ENCODE measurements at regions not wholly inside any gene's neighbourhood (a gene's known extent, or its start where the extent isn't known, plus 50 kb on each side); places are given as distances from the start of the nearest gene placed in this dataset.

DNA sequence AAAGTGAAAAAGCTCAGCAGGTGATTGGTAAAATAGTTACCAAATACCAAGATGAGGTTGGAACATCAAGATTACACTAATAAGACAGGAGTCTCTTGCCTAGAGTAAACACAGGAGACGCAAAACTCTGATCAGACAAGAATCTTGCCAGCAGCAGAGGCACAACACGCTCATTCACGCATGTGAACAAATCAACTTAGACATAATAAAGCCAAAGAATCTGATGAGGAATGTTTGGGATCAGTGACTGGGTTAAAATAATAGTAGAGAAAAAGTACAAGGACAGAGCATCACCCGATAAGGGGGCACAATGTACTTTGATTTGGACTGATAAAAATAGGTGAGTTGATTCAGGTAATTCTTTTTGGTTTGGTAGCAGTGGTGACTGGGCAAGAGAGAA lies 159.5 kb upstream of the GRIP1 start:
- DNase-seq, result no peak
- no peaks in the 10 kb centered on the region for H3K27me3 ChIP-seq
- H3K4me1 ChIP-seq, result no peaks in the 10 kb centered on the region
- H3K36me3 ChIP-seq, result no peaks in the 10 kb centered on the region
- intact Hi-C loops (cut with DNase I), result no loop called here
- TF ChIP-seq, protein P1, sequence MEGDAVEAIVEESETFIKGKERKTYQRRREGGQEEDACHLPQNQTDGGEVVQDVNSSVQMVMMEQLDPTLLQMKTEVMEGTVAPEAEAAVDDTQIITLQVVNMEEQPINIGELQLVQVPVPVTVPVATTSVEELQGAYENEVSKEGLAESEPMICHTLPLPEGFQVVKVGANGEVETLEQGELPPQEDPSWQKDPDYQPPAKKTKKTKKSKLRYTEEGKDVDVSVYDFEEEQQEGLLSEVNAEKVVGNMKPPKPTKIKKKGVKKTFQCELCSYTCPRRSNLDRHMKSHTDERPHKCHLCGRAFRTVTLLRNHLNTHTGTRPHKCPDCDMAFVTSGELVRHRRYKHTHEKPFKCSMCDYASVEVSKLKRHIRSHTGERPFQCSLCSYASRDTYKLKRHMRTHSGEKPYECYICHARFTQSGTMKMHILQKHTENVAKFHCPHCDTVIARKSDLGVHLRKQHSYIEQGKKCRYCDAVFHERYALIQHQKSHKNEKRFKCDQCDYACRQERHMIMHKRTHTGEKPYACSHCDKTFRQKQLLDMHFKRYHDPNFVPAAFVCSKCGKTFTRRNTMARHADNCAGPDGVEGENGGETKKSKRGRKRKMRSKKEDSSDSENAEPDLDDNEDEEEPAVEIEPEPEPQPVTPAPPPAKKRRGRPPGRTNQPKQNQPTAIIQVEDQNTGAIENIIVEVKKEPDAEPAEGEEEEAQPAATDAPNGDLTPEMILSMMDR (IDR thresholded peaks at IDR 0.05), result no peak
- TF ChIP-seq POLR2A (IDR thresholded peaks at IDR 0.05), result no peak
- no peak for ATAC-seq
- no peak overlapping the region for H3K4me3 ChIP-seq
- H3K27ac ChIP-seq, result no peak overlapping the region
- WGBS, 4 donors, result 88 to 92% (median 91%) methylated on average over 4 of the region's 4 CpGs
- no peaks in the 10 kb centered on the region for H3K9me3 ChIP-seq

DNA sequence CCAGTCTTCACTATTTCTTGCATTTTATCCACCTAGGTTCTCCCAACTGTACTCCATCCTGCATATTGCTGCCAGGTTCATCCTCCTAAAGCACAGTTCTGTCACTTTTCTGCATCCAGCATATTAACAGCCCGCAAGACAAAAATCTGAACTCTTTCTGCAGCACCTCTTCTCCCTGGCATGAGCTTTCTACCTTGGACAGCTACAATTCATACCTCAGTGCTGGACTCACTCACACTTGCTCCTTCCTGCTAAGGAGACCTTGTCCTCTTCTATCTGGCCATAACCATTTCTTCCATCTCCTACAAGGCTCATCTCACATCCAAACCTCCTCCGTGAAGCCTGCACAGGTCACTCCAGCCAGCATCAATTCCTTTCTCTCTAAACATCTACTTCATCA lies 170.1 kb upstream of the GRIP1 start:
- Histone ChIP-seq H3K9me3 (no peaks in the 10 kb centered on the region), H3K27ac (no peak overlapping the region), H3K27me3 (no peaks in the 10 kb centered on the region), H3K4me1 (no peaks in the 10 kb centered on the region), H3K36me3 (no peaks in the 10 kb centered on the region), H3K4me3 (no peak overlapping the region)
- WGBS, 4 donors, result 83 to 95% (median 92%) methylated on average over 2 of the region's 2 CpGs
- no peak for ATAC-seq
- TF ChIP-seq POLR2A (IDR thresholded peaks at IDR 0.05), result no peak
- TF ChIP-seq, protein P1 (IDR thresholded peaks at IDR 0.05), result no peak
- intact Hi-C loops (cut with DNase I), result no loop called here
- no peak for DNase-seq

DNA sequence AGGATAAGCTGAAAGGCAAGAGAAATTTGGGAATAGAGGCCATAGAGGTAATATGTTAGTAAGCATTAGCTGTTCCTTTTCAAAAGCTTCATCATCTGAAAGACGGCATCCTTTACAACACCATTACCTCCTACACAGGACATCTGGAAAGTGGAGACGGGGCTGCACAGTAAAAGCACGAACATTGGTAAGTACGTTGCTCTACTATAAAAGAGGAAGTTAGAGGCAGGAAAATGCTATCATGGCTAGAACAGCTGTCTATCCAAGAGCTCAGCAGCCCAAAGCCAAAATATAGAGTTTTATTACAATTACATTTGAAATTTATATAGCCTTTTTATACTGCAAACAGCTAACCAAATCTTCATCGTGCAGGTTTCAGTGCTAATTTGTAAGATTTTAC lies 172.3 kb upstream of the GRIP1 start:
- no peak for ATAC-seq
- intact Hi-C loops (cut with DNase I), result loop anchor here in 2 of 10 donors (10.0 kb wide), 2 partner anchors 156 to 576 kb away; no protein-coding TSS in a partner anchor

DNA sequence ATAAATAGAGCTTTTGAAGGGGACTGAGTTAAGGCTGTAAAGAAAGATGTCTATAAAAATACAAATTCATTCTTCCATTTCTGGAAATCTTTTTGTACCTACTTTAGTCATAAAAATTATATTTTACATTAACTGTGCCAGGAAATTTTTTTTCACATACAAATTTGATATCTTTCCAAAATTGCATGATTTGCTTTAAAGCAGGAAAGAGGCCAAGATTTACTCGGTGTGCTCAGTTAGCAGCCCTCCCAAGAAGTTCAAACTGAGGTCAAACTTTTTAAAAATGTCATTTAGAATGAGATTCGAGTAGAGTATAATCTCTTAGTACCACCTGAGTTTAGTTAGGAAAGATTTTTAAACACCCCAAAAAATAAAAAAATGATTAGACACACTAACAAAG lies 173.2 kb upstream of the GRIP1 start:
- Histone ChIP-seq H3K27ac (no peak overlapping the region), H3K4me1 (no peaks in the 10 kb centered on the region), H3K4me3 (no peak overlapping the region), H3K9me3 (no peaks in the 10 kb centered on the region), H3K36me3 (no peaks in the 10 kb centered on the region), H3K27me3 (no peaks in the 10 kb centered on the region)
- TF ChIP-seq, protein P1 (IDR thresholded peaks at IDR 0.05), result no peak
- TF ChIP-seq POLR2A (IDR thresholded peaks at IDR 0.05), result no peak
- DNase-seq, result no peak
- whole genome bisulfite sequencing, 4 donors, result 17 to 38% (median 28%) methylated on average over 2 of the region's 2 CpGs
- no peak for ATAC-seq
- intact Hi-C loops (cut with DNase I), result loop anchor here in 2 of 10 donors (10.0 kb wide), 2 partner anchors 157 to 577 kb away; no protein-coding TSS in a partner anchor

More for the DNA sequence above, 172.3 kb upstream of the GRIP1 start:
- Histone ChIP-seq H3K27me3 (no peaks in the 10 kb centered on the region), H3K4me3 (no peak overlapping the region), H3K27ac (no peak overlapping the region), H3K36me3 (no peaks in the 10 kb centered on the region), H3K9me3 (no peaks in the 10 kb centered on the region), H3K4me1 (no peaks in the 10 kb centered on the region)
- TF ChIP-seq, protein P1 (IDR thresholded peaks at IDR 0.05), result no peak
- no peak for TF ChIP-seq POLR2A (IDR thresholded peaks at IDR 0.05)
- WGBS, 4 donors, result 47 to 63% (median 59%) methylated on average over 5 of the region's 5 CpGs
- DNase-seq, result no peak
